ENCODE measurements at regions not wholly inside any gene's neighbourhood (a gene's known extent, or its start where the extent isn't known, plus 50 kb on each side); places are given as distances from the start of the nearest gene placed in this dataset.
"Not testable (repeated sequence)": the region's sequence is repeated elsewhere in the genome, so short reads cannot be mapped to it uniquely, and the experiment has no call there.

DNA sequence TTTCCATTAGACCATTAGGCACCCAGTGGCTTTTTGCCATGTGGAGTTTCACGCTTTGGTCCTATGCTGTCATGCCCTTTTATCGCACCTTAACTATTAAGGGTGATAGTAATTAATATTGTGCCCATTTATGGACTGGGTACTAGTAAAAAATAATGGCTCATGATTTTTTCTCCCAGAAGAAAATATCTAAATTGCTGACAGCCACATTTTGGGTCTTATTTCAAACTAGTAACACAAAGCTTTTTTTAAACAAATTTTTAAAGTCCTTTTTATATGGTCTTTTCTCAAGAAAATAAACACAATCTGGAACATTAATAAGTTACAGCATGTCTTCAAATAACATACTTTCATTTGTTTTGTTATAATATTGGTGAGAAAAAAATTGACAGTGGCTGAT lies 179.7 kb downstream of the ANKRD7 start:
- in situ Hi-C loops (cut with MboI; ENCODE audit: low sequenced_read_pairs in 4 of 4), result no loop called here

DNA sequence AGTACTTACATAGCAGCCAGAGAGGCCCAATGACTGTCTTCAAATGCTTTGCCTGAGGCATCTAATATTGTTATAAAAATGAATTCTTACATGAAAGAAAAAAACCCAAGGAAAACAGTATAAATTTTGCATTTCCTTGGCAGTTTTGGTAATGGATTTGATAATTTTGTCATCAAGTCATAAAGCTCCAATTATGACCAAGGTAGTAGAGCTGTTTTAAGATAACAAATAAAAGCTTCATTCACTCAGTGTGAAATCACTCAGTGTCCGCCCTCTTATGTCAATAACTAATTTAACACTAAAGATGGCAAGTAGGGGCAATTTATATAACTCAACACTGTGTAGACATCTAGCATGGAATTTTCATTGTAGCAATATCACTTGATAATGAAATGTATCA lies 193.9 kb downstream of the ANKRD7 start:
- DNase-seq (no peak), ATAC-seq (no peak)
- no peaks in the 10 kb centered on the region for H3K36me3 ChIP-seq
- intact Hi-C loops (cut with DNase I; ENCODE audit: low total_unique reads) (no loop called here), in situ Hi-C loops (cut with MboI; ENCODE audit: low sequenced_read_pairs in 4 of 4) (no loop called here)
- no peaks in the 10 kb centered on the region for H3K27me3 ChIP-seq
- no peaks in the 10 kb centered on the region for H3K4me1 ChIP-seq
- no peak overlapping the region for H3K4me3 ChIP-seq
- H3K9me3 ChIP-seq, result no peaks in the 10 kb centered on the region
- no peak overlapping the region for H3K27ac ChIP-seq
- TF ChIP-seq POLR2A (IDR thresholded peaks at IDR 0.05), result no peak
- TF ChIP-seq, protein P1, sequence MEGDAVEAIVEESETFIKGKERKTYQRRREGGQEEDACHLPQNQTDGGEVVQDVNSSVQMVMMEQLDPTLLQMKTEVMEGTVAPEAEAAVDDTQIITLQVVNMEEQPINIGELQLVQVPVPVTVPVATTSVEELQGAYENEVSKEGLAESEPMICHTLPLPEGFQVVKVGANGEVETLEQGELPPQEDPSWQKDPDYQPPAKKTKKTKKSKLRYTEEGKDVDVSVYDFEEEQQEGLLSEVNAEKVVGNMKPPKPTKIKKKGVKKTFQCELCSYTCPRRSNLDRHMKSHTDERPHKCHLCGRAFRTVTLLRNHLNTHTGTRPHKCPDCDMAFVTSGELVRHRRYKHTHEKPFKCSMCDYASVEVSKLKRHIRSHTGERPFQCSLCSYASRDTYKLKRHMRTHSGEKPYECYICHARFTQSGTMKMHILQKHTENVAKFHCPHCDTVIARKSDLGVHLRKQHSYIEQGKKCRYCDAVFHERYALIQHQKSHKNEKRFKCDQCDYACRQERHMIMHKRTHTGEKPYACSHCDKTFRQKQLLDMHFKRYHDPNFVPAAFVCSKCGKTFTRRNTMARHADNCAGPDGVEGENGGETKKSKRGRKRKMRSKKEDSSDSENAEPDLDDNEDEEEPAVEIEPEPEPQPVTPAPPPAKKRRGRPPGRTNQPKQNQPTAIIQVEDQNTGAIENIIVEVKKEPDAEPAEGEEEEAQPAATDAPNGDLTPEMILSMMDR (IDR thresholded peaks at IDR 0.05 in 4 of 5, conservative IDR thresholded peaks at IDR 0.05 in 1 of 5), result no peak

More for the DNA sequence above, 179.7 kb downstream of the ANKRD7 start:
- H3K27ac ChIP-seq, result no peak overlapping the region
- TF ChIP-seq, protein P1 (IDR thresholded peaks at IDR 0.05 in 4 of 5, conservative IDR thresholded peaks at IDR 0.05 in 1 of 5), result no peak
- H3K9me3 ChIP-seq, result no peaks in the 10 kb centered on the region
- no peak for ATAC-seq
- intact Hi-C loops (cut with DNase I; ENCODE audit: low total_unique reads), result no loop called here
- DNase-seq, result no peak
- H3K4me1 ChIP-seq, result no peaks in the 10 kb centered on the region
- H3K36me3 ChIP-seq, result no peaks in the 10 kb centered on the region
- no peak overlapping the region for H3K4me3 ChIP-seq
- H3K27me3 ChIP-seq, result no peaks in the 10 kb centered on the region

DNA sequence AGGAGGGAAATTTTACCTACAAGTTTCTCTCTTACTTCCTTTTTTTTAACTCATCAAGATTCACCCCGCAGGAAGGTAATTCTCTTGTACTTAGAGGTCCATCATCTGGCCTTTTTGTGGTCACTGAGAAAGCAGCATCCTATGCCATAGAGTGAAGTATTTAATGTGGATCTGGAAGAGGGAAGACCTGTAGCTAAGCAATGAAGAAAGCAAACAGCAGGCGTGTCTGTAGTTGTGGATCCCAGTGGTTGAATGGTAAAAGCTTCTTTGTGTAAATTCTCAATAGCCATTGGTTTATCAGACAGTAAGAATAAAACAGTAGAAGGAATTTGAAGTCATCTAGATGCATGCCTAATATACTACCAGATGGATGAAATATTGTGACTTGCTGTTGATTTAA lies 196.4 kb downstream of the ANKRD7 start:
- H3K27me3 ChIP-seq, result no peaks in the 10 kb centered on the region
- H3K27ac ChIP-seq, result no peak overlapping the region
- no peaks in the 10 kb centered on the region for H3K4me1 ChIP-seq
- in situ Hi-C loops (cut with MboI; ENCODE audit: low sequenced_read_pairs in 4 of 4) (no loop called here), intact Hi-C loops (cut with DNase I; ENCODE audit: low total_unique reads) (no loop called here)
- H3K36me3 ChIP-seq, result no peaks in the 10 kb centered on the region
- H3K9me3 ChIP-seq, result no peaks in the 10 kb centered on the region
- no peak overlapping the region for H3K4me3 ChIP-seq
- DNase-seq (no peak), ATAC-seq (no peak)
- TF ChIP-seq, protein P1 (IDR thresholded peaks at IDR 0.05 in 4 of 5, conservative IDR thresholded peaks at IDR 0.05 in 1 of 5), result no peak
- no peak for TF ChIP-seq POLR2A (IDR thresholded peaks at IDR 0.05)

DNA sequence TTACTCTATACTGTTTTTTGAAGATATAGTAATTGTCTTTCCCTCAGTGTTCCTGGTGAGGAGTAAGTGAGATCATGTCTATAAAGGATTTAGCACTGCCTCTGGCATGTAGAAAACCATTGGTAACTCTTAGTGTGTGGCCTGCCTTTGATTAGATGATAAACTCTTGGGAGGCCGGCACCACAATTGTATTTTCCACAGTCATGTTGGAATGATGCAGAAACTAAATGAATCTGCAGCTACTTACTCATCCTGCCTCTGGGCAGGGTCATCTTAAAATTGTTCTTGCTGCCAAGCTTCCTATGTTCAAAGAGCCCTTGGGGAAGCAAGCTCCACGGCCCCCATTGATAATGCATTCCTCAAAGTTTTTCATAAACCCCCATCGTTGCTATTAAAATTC lies 204.6 kb downstream of the ANKRD7 start:
- in situ Hi-C loops (cut with MboI; ENCODE audit: low sequenced_read_pairs in 4 of 4), result no loop called here

DNA sequence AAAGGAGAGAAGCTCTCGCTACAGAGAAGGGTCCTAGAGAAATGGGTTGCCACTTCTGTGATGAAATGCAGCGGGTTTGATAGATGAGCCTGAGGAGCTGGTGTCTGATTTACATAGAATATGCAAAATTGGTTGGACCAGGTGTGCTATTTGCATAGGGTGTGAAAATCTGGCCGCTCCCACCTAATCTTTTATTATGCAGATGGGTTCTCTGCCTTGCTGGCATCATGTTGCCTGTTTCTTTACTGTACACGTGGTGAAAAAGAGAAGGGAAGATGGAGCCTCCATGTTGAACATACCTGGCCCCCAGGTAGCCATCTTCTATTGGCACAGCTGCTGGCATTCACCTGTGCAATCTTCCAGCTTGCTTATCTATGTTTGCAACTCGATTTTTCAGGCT lies 212.2 kb downstream of the ANKRD7 start:
- Histone ChIP-seq H3K27me3 (no peaks in the 10 kb centered on the region), H3K4me1 (no peaks in the 10 kb centered on the region), H3K4me3 (no peak overlapping the region), H3K27ac (no peak overlapping the region), H3K36me3 (no peaks in the 10 kb centered on the region), H3K9me3 (no peaks in the 10 kb centered on the region)
- no peak for DNase-seq
- intact Hi-C loops (cut with DNase I; ENCODE audit: low total_unique reads) (no loop called here), in situ Hi-C loops (cut with MboI; ENCODE audit: low sequenced_read_pairs in 4 of 4) (no loop called here)
- no peak for TF ChIP-seq POLR2A (IDR thresholded peaks at IDR 0.05)
- TF ChIP-seq, protein P1 (IDR thresholded peaks at IDR 0.05 in 4 of 5, conservative IDR thresholded peaks at IDR 0.05 in 1 of 5), result no peak
- no peak for ATAC-seq

More for the DNA sequence above, 204.6 kb downstream of the ANKRD7 start:
- no peaks in the 10 kb centered on the region for H3K9me3 ChIP-seq
- no peak overlapping the region for H3K4me3 ChIP-seq
- TF ChIP-seq, protein P1 (IDR thresholded peaks at IDR 0.05 in 4 of 5, conservative IDR thresholded peaks at IDR 0.05 in 1 of 5), result no peak
- no peak for TF ChIP-seq POLR2A (IDR thresholded peaks at IDR 0.05)
- no peaks in the 10 kb centered on the region for H3K27me3 ChIP-seq
- DNase-seq (no peak), ATAC-seq (no peak)
- H3K27ac ChIP-seq, result no peak overlapping the region
- no peaks in the 10 kb centered on the region for H3K36me3 ChIP-seq
- intact Hi-C loops (cut with DNase I; ENCODE audit: low total_unique reads), result no loop called here
- no peaks in the 10 kb centered on the region for H3K4me1 ChIP-seq

DNA sequence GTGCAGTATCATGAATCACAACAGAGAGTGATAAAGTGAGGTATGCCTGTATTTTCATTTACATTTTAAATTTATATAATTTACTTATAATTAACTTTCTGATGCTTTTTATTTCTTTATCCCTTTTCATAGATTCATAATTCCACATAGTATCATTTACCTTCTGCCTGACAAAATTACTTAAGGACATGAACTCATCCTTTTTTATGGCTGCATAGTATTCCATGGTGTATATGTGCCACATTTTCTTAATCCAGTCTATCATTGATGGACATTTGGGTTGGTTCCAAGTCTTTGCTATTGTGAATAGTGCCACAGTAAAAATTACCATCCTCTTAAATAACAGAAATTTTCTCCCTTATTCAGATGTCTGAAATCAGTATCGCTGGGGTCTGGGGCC lies 224.5 kb downstream of the ANKRD7 start:
- H3K4me1 ChIP-seq; H3K27ac ChIP-seq; intact Hi-C loops (cut with DNase I; ENCODE audit: low total_unique reads); H3K4me3 ChIP-seq; in situ Hi-C loops (cut with MboI; ENCODE audit: low sequenced_read_pairs in 4 of 4); H3K27me3 ChIP-seq; H3K36me3 ChIP-seq; ATAC-seq; DNase-seq; H3K9me3 ChIP-seq: not testable (repeated sequence)

Measured in gastrocnemius medialis (tissue), 4 donors.